ENCODE measurements at regions not wholly inside any gene's neighbourhood (a gene's known extent, or its start where the extent isn't known, plus 50 kb on each side); places are given as distances from the start of the nearest gene placed in this dataset.

DNA sequence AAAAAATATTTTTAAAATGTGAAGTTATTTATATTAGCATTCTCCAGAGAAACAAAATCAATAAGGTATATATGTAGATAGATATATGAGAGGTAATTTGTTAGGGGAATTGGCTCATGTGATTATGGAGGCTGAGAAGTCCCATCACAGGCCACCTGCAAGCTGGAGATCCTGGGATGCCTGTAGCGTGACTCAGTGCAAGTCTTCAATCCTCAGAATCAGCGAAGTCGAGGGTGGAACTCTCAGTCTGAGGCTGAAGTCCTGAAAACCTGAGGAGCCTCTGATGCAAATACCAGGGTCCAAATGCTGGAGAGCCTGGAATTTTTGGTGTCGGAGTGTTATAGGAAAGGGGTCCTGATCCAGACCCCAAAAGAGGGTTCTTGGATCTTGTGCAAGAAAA, 658.5 kb downstream of the USP25 start:
- TF ChIP-seq CTCF (conservative IDR thresholded peaks at IDR 0.05; ENCODE audit: low read depth, low read length) = no peak
- TF ChIP-seq EZH2 (IDR thresholded peaks at IDR 0.05; ENCODE audit: borderline replicate concordance, low read depth, low read length, poor library complexity, severe bottlenecking) = no peak

Measured in A673 (cell line).